ENCODE measurements at regions not wholly inside any gene's neighbourhood (a gene's known extent, or its start where the extent isn't known, plus 50 kb on each side); places are given as distances from the start of the nearest gene placed in this dataset.

DNA sequence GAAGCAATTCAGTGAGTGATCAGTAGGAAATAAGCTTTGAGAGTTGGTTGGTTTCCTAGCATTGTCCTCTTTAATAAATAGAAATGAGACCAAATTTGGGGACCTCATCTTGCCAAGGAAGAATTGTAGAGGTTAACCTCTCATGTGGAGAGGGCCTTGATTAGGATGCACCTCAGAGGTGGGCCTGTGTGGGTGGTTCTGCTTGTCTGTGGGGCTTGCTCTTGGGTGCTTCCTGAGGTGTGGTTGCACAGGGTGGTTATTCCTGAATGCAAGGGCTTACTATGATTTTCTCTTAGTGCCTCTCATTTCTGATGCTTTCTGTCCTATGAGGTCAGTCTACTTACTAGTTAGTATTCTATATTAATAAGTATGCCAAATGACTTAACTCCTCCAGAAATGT is 89.6 kb upstream of the MGAT5 start:
- TF ChIP-seq, protein P1, sequence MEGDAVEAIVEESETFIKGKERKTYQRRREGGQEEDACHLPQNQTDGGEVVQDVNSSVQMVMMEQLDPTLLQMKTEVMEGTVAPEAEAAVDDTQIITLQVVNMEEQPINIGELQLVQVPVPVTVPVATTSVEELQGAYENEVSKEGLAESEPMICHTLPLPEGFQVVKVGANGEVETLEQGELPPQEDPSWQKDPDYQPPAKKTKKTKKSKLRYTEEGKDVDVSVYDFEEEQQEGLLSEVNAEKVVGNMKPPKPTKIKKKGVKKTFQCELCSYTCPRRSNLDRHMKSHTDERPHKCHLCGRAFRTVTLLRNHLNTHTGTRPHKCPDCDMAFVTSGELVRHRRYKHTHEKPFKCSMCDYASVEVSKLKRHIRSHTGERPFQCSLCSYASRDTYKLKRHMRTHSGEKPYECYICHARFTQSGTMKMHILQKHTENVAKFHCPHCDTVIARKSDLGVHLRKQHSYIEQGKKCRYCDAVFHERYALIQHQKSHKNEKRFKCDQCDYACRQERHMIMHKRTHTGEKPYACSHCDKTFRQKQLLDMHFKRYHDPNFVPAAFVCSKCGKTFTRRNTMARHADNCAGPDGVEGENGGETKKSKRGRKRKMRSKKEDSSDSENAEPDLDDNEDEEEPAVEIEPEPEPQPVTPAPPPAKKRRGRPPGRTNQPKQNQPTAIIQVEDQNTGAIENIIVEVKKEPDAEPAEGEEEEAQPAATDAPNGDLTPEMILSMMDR (IDR thresholded peaks at IDR 0.05), result no peak
- no peak for TF ChIP-seq POLR2A (IDR thresholded peaks at IDR 0.05)
